SIG-M5 treated with dmso at 0.1 percent for 504 hours (cell line): ENCODE measurements at regions not wholly inside any gene's neighbourhood (a gene's known extent, or its start where the extent isn't known, plus 50 kb on each side); places are given as distances from the start of the nearest gene placed in this dataset.
"Not testable (repeated sequence)": the region's sequence is repeated elsewhere in the genome, so short reads cannot be mapped to it uniquely, and the experiment has no call there.

ENCODE experiments used
- DNase-seq: peaks from one replicate; lab custom pipeline; 2025; ENCODE audit not compliant: unreplicated experiment; lab: John Stamatoyannopoulos, UW

DNA sequence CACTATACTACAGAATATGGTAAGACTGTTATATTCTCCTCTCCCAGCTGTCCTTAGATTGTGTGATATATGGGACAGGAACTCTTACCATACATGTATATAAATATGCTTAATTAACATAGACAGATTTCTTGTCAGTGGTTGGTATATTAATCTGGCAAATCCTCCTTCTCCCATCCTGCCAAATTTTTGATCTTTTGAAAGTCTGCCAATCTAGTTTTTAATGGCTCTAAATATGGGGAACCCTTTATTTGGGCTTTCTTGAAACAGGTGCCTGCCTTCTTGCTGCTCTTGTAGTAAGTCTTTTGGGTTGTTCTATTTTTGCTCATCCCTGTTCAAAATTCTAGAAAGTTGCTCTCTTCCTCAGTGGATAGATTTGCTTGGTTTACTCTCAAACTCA is 63.5 kb downstream of the SPATA31D1 start:
- DNase-seq, result no peak

DNA sequence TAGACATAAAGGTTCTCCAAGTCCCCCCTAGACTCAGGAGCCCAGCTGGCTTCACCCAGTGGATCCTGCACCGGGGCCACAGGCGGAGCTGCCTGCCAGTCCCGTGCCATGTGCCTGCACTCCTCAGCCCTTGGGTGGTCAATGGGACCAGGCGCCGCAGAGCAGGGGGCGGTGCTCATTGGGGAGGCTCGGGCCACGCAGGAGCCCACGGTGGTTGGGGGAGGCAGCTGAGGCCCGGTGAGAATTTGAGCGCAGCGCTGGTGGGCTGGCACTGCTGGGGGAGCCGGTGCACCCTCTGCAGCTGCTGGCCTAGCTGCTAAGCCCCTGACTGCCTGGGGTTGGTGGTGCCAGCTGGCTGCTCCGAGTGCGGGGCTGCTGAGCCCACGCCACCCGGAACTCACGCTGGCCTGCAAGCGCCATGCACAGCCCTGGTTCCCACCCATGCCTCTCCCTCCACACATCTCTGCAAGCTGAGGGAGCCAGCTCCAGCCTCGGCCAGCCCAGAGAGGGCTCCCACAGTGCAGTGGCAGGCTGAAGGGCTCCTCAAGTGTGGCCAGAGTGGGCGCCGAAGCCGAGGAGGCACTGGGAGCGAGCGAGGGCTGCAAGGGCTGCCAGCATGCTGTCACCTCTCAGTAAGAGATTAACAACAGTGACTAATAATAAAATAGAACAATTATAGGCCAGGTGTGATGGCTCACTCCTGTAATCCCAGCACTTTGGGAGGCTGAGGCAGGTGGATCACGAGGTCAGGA is 65.9 kb downstream of the SPATA31D1 start:
- DNase-seq, result no peak

DNA sequence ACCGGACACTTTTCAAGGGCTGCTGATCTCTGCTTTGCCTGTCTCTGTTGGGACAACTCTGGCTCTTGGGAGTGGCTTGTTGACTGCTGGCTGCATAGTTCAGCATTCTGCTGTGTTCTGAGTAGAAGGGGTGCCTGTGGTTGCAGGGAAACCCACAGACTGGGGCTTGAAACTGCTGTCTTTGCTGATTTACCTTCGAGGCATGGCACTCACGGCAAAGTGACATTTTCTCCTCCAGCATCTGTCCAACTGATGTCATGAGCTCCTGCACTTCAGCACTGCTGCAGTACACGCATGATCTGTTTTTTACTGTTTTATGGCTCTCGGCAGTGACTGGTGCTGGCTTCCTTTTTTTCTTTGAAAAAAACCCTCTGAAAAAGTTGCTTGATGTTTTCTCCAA is 69.2 kb downstream of the SPATA31D1 start:
- DNase-seq, result no peak

DNA sequence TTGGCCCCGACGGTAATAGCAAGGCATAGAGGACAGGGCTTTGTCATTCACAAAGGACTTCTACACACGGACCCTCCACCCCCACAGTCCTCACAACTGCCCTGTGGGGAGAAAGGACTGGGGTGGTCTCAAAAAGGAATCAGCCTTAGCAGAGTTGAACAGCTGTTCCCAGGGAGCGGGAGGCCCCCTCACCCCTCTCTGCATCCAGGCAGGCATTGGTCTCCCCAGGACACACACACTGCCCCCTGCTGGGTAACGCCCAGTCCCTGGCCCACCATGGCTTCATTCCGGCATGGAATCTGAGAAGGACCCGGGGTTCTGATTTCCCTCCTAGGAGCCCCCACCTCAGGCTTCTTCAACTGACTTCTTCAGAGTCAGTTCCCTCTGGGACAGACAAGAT is 73.2 kb downstream of the SPATA31D1 start:
- not testable (repeated sequence) for DNase-seq

DNA sequence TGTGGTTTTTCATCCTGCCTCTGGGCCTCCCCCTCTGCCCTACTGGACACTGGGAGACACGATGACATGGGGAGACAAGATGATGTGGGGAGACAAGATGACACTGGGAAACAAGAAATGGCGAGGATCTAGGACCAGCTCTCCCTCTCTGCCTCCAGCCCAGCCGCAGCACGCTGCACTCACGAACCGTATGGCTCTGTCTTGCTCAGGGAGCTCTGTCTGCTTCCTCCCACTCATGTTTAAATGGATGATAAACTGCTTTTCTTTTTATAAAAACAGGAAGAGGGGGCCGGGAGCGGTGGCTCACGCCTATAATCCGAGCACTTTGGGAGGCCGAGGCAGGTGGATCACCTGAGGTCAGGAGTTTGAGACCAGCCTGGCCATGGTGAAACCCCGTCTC is 73.7 kb downstream of the SPATA31D1 start:
- DNase-seq, result no peak

DNA sequence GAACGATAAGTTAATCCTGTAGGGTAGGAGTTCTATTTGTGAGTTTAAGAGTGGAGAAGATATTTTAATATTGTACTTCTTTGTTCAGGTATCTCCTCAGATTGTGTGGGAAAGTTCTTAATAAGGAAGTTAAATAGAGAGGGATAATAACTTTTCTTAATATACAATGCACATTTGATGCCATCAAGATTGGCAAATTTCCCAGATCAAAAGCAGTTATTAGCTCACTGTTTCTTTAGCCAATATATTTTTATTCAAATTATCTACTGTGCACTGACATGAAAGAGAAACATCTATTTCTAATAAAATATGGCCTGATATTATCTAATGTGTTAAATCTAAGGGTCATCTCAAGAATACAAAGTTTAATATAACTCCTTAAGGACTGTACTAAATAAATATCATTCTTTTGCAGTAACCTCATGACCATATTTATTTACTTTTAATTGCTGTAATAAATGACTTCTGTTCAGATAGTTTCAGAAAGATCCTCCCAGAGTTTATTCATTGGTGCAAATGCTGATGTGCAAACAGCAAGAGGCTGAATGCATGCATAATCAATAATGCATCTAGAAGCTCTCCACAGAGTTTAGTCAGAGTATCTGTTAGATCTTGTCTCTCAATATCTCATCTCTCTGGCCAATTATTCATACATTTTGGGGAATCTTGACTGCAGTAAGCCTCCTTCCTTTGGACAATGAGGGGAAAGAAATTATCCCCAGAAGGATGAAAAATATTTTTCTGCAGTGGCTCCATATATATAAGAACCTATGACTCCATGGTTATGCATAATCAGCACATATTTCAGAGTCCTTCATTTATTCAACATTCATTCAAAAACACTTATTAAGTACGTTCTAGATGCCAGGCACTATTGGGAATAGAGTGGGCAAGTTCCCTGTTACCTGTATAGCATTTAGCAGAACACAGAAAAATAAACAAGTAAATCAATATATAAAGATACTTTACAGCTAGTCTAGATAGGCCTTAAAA is 85.3 kb downstream of the SPATA31D1 start:
- DNase-seq, result no peak

DNA sequence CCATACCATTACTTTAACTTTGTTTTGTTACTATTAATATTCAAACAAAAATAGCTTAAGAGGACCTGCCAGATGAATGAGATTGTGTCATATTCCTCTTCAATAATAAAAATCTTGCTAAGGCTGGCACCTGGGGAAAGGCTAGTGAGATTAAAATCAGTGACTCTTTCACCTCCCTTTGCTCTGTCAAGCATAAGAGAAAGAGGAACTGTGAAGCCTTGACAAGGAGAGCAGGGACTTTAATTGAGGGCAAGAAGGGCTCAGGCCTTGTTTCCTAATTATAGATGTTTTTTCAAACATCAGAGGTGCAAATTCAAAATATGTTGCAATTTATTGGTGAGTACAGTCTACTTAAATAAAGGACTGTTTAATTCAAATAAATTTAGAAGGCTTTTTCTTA is 91.7 kb downstream of the SPATA31D1 start:
- DNase-seq, result no peak

DNA sequence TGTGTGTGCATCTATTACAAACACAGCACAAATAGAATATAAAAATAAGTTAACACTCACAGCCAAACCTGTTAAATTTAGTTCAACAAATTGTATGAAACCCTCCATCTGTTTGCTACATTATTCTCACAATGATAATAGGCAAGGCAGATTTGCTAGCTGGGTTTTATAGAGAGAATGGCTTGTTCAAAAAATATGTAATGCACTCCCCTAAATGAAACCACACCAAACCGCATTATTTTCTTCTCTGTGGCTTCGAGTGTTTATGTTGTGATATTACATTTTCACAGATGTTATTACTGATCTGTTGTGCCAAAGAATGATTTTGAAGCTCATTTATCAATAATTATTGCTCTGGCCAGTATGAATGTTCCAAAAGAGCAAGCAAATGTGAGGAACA is 92.9 kb downstream of the SPATA31D1 start:
- no peak for DNase-seq

DNA sequence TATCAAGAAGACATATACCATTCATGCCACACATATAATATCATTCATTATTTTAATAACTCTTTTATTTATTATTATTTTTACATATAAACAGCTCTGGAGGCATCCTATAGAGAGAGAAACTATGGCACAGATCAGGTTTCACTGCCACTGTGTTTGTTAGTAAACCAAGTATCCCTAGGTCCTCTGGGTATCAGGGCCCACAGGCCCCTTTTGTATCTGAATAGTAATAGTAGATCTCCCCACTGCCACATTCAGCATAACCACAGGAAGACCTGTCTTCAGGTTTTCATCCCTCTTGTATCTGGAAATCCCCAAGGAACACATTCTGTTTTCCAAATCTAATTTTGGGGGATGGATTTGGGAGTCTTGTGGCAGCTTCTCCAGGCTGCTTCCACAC is 94.0 kb downstream of the SPATA31D1 start:
- no peak for DNase-seq

DNA sequence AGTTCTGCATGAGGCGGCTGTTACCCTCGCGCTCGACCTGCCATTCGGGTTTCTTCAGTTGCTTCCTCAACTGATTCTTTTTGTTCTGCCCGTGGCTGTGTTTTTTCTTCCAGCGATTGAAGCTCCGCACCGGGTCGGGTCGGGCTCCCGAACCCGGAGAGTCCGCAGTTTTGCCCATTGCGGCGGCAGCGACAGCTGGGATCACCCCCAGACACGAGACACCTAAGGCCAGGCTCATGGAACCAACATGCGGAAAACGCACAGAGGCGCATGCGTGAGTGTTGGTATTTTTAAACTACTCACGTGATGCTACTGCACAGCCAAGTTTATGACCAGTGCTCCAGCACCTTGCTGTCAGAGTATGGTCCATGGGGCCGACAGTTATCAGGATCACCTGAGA is 100.0 kb downstream of the SPATA31D1 start:
- DNase-seq, result no peak

DNA sequence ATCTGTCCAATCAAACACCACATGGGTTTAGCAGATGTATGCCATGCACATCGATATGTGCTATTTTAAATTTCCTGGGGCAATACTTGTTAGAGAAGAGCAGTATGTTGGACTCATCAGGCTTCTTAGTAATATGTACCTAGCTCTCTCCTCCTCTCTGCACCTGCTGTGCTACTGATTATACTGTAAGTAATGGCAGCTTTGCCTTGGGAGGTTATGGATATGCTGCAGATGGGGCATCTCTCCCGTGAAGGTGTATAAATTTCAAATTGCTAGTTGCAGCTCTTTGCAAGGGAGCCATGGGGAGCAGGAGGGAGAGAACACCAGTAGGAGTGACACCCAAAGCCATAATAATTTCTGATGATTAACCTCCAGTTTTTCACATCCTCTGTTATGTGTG is 101.5 kb downstream of the SPATA31D1 start:
- no peak for DNase-seq

DNA sequence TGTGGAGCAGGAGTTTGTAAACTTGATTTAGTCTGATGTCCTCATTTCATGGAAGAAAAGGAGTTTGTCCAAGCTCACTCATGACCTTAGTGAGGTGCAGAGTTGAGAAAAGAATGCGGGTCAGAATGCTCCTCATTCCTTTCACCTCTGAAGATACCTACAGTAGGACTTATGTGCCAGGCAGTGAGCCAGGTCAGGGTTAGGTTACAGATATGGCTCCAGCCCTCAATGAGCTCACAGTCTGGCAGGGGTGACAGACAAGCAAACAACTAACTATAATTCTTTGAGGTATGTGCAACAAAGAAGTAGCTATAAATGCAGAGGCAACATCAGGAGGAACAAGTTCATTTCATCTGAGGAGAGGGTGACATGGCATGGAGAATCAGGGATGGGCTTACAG is 102.5 kb downstream of the SPATA31D1 start:
- DNase-seq, result no peak

DNA sequence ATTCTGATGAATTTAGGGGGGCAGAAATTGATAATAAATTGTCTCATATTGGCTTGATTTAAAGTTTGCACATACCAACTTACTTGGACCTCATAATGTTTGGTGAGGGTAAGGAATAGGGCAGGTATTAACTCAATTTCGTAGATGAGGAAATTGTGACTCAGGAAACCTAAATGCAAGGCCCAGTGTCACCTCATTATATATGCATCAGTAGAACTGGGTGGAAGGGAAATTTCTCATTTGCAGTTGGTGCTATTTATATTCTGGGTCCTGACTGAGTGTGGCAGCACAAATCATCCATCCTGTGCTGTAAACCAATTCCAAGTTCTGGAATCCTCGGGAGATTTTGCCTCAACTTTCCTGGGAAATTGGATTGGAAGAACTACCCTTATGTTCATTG is 103.0 kb downstream of the SPATA31D1 start:
- no peak for DNase-seq

DNA sequence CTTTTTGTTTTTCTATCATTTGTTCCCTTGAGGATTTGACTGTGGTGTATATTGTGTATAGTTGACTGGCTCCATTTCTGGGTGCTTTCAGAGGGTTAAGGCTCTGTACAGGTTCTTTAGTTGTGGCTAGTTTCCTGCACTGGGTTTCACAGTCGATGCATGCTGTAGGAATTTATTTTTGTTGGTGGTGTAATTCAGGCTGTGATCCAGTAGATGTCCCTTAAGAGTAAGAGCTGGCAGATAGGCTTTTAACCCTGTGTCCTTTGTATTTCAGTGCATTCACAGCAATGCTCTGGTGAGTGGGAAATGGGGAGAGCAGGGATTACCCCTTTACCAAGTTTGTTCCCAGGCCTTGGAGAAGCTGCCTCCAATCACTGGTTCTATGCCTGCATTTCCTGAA is 112.9 kb downstream of the SPATA31D1 start:
- DNase-seq, result no peak

DNA sequence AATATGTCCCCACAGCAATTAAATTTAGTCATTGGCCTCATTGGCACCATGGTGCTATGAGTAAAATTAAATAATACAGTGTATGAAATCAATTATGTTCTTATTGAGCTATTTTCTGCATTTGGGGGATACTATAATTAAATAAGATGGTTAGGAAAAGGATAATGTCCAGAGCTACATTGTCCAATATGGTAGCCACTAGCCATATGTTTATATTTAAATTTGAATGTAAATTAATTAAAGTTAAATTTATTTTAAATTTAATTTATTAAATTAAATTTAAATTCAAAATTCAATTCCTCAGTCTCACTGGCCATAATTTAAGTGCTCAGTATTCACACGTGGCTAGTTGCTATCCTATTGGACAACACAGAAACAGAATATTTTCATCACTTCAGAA is 115.7 kb downstream of the SPATA31D1 start:
- DNase-seq, result no peak

DNA sequence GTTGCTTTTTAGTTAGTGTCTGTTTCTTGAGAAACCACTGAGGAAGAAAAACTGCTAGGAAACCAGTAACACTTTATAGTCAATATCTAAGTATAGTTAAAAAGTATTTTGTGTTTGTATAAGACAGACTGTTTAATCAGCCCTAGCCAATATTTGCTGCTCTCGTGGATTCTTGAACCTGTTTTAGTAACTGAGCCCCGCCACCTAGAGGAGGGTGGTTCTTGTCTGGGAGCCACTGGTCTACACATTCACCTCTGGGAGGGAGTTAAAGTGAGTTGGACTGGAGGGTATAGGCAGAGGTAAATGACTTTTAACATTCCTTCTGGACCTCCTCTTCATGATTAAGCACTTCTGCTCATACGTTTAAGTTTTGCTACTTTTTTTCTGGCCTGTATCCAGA is 117.2 kb downstream of the SPATA31D1 start:
- peak; percentile 9 for DNase-seq

DNA sequence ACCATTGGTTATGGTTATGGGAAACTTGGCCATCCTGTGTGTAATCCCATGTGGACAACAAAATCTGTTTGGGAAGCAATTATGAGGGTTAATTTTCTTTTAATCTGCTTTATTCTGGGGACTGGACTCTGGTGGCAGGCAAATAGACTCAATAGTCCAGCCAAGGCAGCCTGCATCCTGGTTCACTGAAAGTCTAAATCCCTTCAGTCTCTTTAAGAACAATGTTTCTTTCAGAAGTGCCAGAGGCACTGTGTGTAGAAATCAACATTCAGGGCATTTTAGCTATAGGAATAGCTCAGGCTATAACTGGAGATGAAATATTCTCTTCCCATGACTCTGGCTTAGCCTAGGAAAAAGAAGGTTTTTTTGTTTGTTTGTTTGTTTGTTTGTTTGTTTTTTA is 118.0 kb downstream of the SPATA31D1 start:
- no peak for DNase-seq

DNA sequence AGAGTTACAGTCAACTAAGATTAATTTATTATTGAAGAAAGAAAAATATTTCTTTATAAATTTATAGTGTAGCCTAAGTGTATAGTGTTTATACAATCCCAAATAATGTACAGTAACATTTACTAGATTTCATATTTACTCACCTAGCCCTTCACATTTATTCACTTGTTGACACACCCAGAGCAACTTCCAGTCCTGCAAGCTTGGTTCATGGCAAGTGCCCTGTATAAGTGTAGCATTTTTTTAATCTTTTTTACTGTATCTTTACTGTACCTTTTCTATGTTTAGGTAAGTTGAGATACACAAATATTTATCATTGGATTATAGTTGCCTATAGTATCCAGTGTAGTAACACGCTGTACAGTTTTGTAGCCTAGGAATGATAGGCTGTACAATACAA is 119.9 kb downstream of the SPATA31D1 start:
- no peak for DNase-seq

DNA sequence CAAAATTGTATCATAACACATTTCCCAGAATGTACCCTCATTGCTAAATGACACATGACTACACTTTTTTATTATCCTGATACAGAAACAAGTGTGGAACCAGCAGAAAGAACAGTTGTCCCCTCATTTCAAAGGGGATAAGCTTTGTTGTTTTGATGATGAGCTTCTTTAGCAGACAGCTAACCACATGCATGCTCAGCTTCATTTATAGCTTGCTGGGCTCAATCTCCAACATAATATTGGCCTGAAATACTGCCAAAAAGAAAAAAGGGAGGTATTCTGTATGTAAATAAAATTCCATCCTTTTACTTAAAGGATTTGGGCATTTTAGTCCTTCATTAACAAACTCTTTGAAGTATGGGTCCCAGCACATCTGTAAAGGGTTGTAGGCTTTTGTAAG is 120.4 kb downstream of the SPATA31D1 start:
- DNase-seq, result no peak

DNA sequence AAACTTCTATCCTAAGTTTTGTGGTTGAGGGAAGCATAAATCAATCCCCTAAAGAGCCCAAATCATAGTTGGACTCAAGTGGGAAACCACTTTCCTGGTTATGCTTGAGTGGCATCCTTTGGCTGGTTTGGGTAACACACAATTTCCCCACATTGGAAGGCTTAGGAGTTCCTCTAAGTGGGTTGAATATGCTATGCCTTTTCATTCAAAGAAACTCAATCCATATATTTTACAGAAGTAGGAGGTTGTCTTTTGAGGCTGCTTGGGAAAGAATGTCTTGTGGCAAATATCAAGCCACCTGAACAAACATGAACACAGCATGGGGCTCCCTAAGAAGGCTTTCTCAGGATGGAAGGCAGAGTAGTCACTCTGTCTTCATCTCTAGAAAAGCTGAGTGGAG is 121.1 kb downstream of the SPATA31D1 start:
- DNase-seq, result no peak

DNA sequence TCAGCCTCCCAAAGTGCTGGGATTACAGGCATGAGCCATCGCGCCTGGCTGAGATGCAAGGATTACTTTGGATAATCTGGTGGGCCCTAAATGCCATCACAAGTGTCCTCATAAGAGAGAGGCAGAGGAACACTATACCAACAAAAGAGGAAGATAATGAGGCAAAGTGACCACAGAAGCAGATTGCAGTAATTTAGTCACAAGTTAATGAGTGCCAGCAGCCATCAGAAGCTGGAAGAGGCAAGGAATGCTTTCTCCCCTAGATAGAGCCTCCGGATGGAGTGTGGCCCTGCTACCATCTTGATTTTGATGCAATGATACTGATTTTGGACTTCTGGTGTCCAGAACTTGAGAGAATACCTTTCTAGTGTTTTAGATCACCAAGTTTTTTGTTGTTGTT is 122.3 kb downstream of the SPATA31D1 start:
- no peak for DNase-seq

DNA sequence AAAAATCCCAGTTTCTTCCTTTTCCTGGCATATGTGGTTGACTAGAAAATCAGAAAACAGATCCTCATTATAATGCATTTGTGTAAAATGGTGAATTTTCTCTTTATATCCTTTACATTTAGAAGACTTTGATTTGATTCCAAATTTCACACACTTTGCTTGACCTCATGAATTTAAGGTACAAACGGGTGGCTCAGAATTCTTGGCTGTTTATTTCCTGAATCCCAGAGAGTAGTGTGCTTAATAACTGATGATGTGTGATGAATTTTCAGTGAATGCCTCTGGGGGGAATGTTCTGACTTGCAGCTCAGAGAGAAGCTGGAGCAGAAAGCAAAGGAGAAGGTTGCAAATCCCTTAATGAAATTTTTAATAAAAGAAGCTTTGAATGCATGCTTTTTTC is 126.8 kb downstream of the SPATA31D1 start:
- DNase-seq, result no peak
